ENCODE measurements at regions not wholly inside any gene's neighbourhood (a gene's known extent, or its start where the extent isn't known, plus 50 kb on each side); places are given as distances from the start of the nearest gene placed in this dataset.

- TF ChIP-seq FOSL1 (IDR thresholded peaks at IDR 0.05; ENCODE audit: insufficient read depth, low read depth, low read length) (no peak), NRF1 (IDR thresholded peaks at IDR 0.05; ENCODE audit: low read depth, low read length) (no peak), RFX5 (IDR thresholded peaks at IDR 0.05; ENCODE audit: borderline replicate concordance, low read depth, low read length) (no peak), CREB1 (IDR thresholded peaks at IDR 0.05) (no peak), BACH1 (IDR thresholded peaks at IDR 0.05; ENCODE audit: low read length) (no peak)
Measured at GRCh38 chr3:193902607-193903511, 233.1 kb upstream of the HES1 start (continued).

All from H1 (cell line).